ENCODE measurements at regions not wholly inside any gene's neighbourhood (a gene's known extent, or its start where the extent isn't known, plus 50 kb on each side); places are given as distances from the start of the nearest gene placed in this dataset.
"Not testable (repeated sequence)": the region's sequence is repeated elsewhere in the genome, so short reads cannot be mapped to it uniquely, and the experiment has no call there.

GRCh38 chr4:22573198-22573597, 57.3 kb upstream of the ADGRA3 start:
- DNase-seq (ENCODE audit: low spot score) = no peak

GRCh38 chr4:22573641-22574040, 57.8 kb upstream of the ADGRA3 start:
- DNase-seq (ENCODE audit: low spot score) = no peak

- no peak for DNase-seq (ENCODE audit: low spot score)
Measured at GRCh38 chr4:22574424-22574823, 58.6 kb upstream of the ADGRA3 start.

GRCh38 chr4:22574880-22575279, 59.0 kb upstream of the ADGRA3 start:
- DNase-seq (ENCODE audit: low spot score) = no peak

GRCh38 chr4:22587253-22587652, 71.4 kb upstream of the ADGRA3 start:
- no peak for DNase-seq (ENCODE audit: low spot score)

GRCh38 chr4:22593933-22594332, 78.1 kb upstream of the ADGRA3 start:
- no peak for DNase-seq (ENCODE audit: low spot score)

- DNase-seq (ENCODE audit: low spot score) = no peak
Measured at GRCh38 chr4:22595684-22596083, 79.8 kb upstream of the ADGRA3 start.

- DNase-seq (ENCODE audit: low spot score) = no peak
Measured at GRCh38 chr4:22596409-22596808, 80.5 kb upstream of the ADGRA3 start.

GRCh38 chr4:22597471-22597870, 81.6 kb upstream of the ADGRA3 start:
- no peak for DNase-seq (ENCODE audit: low spot score)

- not testable (repeated sequence) for DNase-seq (ENCODE audit: low spot score)
Measured at GRCh38 chr4:22598113-22599047, 82.5 kb upstream of the ADGRA3 start.

- not testable (repeated sequence) for DNase-seq (ENCODE audit: low spot score)
Measured at GRCh38 chr4:22599228-22599928, 83.5 kb upstream of the ADGRA3 start.

GRCh38 chr4:22599929-22600432, 84.1 kb upstream of the ADGRA3 start:
- DNase-seq (ENCODE audit: low spot score) = not testable (repeated sequence)

GRCh38 chr4:22601638-22602037, 85.8 kb upstream of the ADGRA3 start:
- not testable (repeated sequence) for DNase-seq (ENCODE audit: low spot score)

GRCh38 chr4:22607382-22607781, 85.4 kb upstream of the GBA3 start:
- peak; percentile 55 for DNase-seq (ENCODE audit: low spot score)

- DNase-seq (ENCODE audit: low spot score) = not testable (repeated sequence)
Measured at GRCh38 chr4:22609951-22610525, 82.7 kb upstream of the GBA3 start.

GRCh38 chr4:22614114-22614513, 78.6 kb upstream of the GBA3 start:
- no peak for DNase-seq (ENCODE audit: low spot score)

GRCh38 chr4:22616516-22616915, 76.2 kb upstream of the GBA3 start:
- no peak for DNase-seq (ENCODE audit: low spot score)

- DNase-seq (ENCODE audit: low spot score) = not testable (repeated sequence)
Measured at GRCh38 chr4:22620144-22620543, 72.6 kb upstream of the GBA3 start.

GRCh38 chr4:22621970-22622369, 70.8 kb upstream of the GBA3 start:
- DNase-seq (ENCODE audit: low spot score) = not testable (repeated sequence)

GRCh38 chr4:22624002-22624401, 68.7 kb upstream of the GBA3 start:
- DNase-seq (ENCODE audit: low spot score) = not testable (repeated sequence)

- DNase-seq (ENCODE audit: low spot score) = no peak
Measured at GRCh38 chr4:22625311-22625710, 67.4 kb upstream of the GBA3 start.

- DNase-seq (ENCODE audit: low spot score) = not testable (repeated sequence)
Measured at GRCh38 chr4:22627851-22628250, 64.9 kb upstream of the GBA3 start.

Data from HuH-7.5 (cell line).